SK-N-SH (cell line): ENCODE measurements at regions not wholly inside any gene's neighbourhood (a gene's known extent, or its start where the extent isn't known, plus 50 kb on each side); places are given as distances from the start of the nearest gene placed in this dataset.

ENCODE experiments used
- CTCF ChIA-PET: fragments of 300-600, 350-600 bp; formaldehyde crosslinking; extraction: SDS; loops from one replicate; lab custom pipeline; 2021; lab: Yijun Ruan, JAX
- POLR2A ChIA-PET: fragments of 350-600 bp; sonication (Branson Sonifier 250); formaldehyde crosslinking; extraction: SDS; loops from one replicate; lab custom pipeline; 2020; ENCODE audit warnings: antibody characterized with exemption, inconsistent platforms; lab: Yijun Ruan, JAX
- DNase-seq: peaks from one replicate; pipeline ENCODE4 v3.0.0; 2012
- H2AFZ ChIP-seq: fragments of 200-600 bp; sonication (generic); 2 replicates; pipeline ENCODE4 v1.8.1; 2016; ENCODE audit warnings: antibody characterized with exemption, mild to moderate bottlenecking, low read depth
- H3F3A ChIP-seq: fragments of 200-600 bp; sonication (generic); replicated peaks from 2 replicates; pipeline ENCODE3; 2016; ENCODE audit warnings: antibody characterized with exemption, mild to moderate bottlenecking; ENCODE audit not compliant: insufficient read depth
- H3K27ac ChIP-seq, 2 experiments: fragments of 200-500 bp in 1 of 2; fragments of 200-600 bp in 1 of 2; sonication (Bioruptor generic) in 1 of 2; sonication (generic), shearing (Covaris generic) in 1 of 2; 2 replicates each; pipeline versions ENCODE4 v1.5.1 to v1.6.1; 2014 to 2016; ENCODE audit warnings: low read depth in 2 of 2, inconsistent platforms in 1 of 2, low read length in 1 of 2, mild to moderate bottlenecking in 1 of 2, mixed read lengths in 1 of 2
- H3K27me3 ChIP-seq: fragments of 200-600 bp; sonication (generic), shearing (Covaris generic); 2 replicates; pipeline ENCODE4 v1.6.1; 2016; ENCODE audit warnings: mixed run types; ENCODE audit not compliant: insufficient read depth
- H3K36me3 ChIP-seq, 2 experiments: fragments of 200-500 bp in 1 of 2; fragments of 200-600 bp in 1 of 2; sonication (Bioruptor generic) in 1 of 2; sonication (generic) in 1 of 2; replicated peaks in 1 of 2; 2 replicates each; pipeline versions ENCODE3 to v1.5.1; 2014 to 2016; ENCODE audit warnings: low read length in 1 of 2, mild to moderate bottlenecking in 1 of 2; ENCODE audit not compliant: insufficient read depth in 2 of 2, control insufficient read depth in 1 of 2
- H3K4me1 ChIP-seq, 2 experiments: fragments of 200-500 bp in 1 of 2; fragments of 200-600 bp in 1 of 2; sonication (Bioruptor generic) in 1 of 2; sonication (generic), shearing (Covaris generic) in 1 of 2; 2 replicates each; pipeline versions ENCODE4 v1.5.1 to v1.6.1; 2014 to 2016; ENCODE audit warnings: low read depth in 1 of 2, low read length in 1 of 2, mixed run types in 1 of 2; ENCODE audit not compliant: insufficient read depth in 2 of 2, control insufficient read depth in 1 of 2
- H3K4me2 ChIP-seq: fragments of 200-600 bp; sonication (generic), shearing (Covaris generic); 2 replicates; pipeline ENCODE4 v1.6.1; 2017; ENCODE audit warnings: mixed run types
- H3K4me3 ChIP-seq, 2 experiments: fragments of 200-500 bp in 1 of 2; fragments of 200-600 bp in 1 of 2; sonication (Bioruptor generic) in 1 of 2; sonication (generic), shearing (Covaris generic) in 1 of 2; 2 replicates each; pipeline versions ENCODE4 v1.5.1 to v1.8.1; 2014 to 2016; ENCODE audit warnings: low read depth in 2 of 2, inconsistent platforms in 1 of 2, low read length in 1 of 2, mild to moderate bottlenecking in 1 of 2, mixed read lengths in 1 of 2, moderate library complexity in 1 of 2
- H3K79me2 ChIP-seq: fragments of 200-600 bp; sonication (generic); 2 replicates; pipeline ENCODE4 v1.8.1; 2017; ENCODE audit warnings: mild to moderate bottlenecking; ENCODE audit not compliant: insufficient read depth
- H3K9ac ChIP-seq: fragments of 200-600 bp; sonication (generic); 2 replicates; pipeline ENCODE4 v1.6.1; 2017; ENCODE audit warnings: mixed run types
- H3K9me2 ChIP-seq: fragments of 200-600 bp; sonication (generic); 2 replicates; pipeline ENCODE4 v1.6.1; 2017; ENCODE audit warnings: mixed run types
- H3K9me3 ChIP-seq: fragments of 200-600 bp; sonication (generic); 2 replicates; pipeline ENCODE4 v1.6.1; 2017; ENCODE audit warnings: mixed run types, mild to moderate bottlenecking, moderate library complexity
- H4K20me1 ChIP-seq: fragments of 200-600 bp; sonication (generic); 2 replicates; pipeline ENCODE4 v1.6.1; 2017; ENCODE audit warnings: mild to moderate bottlenecking, mixed run types; ENCODE audit not compliant: insufficient read depth
- CHD2 ChIP-seq: fragments of 150-350 bp; IDR thresholded peaks from 2 replicates; pipeline ENCODE4 v1.6.1; 2018; ENCODE audit warnings: low read length; ENCODE audit not compliant: partially characterized antibody
- CTCF ChIP-seq: fragments of 200-600 bp; sonication (generic); IDR thresholded peaks from 2 replicates; pipeline ENCODE4 v1.6.1; 2017; ENCODE audit warnings: antibody characterized with exemption, mild to moderate bottlenecking, moderate library complexity
- EP300 ChIP-seq, 2 experiments: IDR thresholded peaks; 2 replicates each; pipeline versions ENCODE4 v1.4.0 to v1.6.1; 2012; ENCODE audit warnings: borderline replicate concordance in 1 of 2, low read depth in 1 of 2, low read length in 1 of 2
- FOXM1 ChIP-seq: IDR thresholded peaks from 2 replicates; pipeline ENCODE4 v1.4.0; 2012; ENCODE audit warnings: low read depth, mild to moderate bottlenecking
- GABPA ChIP-seq: IDR thresholded peaks from 2 replicates; pipeline ENCODE4 v1.4.0; 2012; ENCODE audit warnings: low read depth, mild to moderate bottlenecking
- GATA2 ChIP-seq: sonication (generic); formaldehyde crosslinking; IDR thresholded peaks from 2 replicates; pipeline ENCODE4 v1.5.0; 2020; ENCODE audit warnings: mild to moderate bottlenecking, missing genetic modification reagents
- IRF3 ChIP-seq: fragments of 150-350 bp; IDR thresholded peaks from 2 replicates; pipeline ENCODE4 v1.6.1; 2016; ENCODE audit warnings: mild to moderate bottlenecking, low read depth, low read length
- MAX ChIP-seq: IDR thresholded peaks from 2 replicates; pipeline ENCODE4 v1.4.0; 2012; ENCODE audit warnings: low read depth
- MEF2A ChIP-seq: IDR thresholded peaks from 2 replicates; pipeline ENCODE4 v1.4.0; 2012; ENCODE audit warnings: low read depth, borderline replicate concordance
- PBX3 ChIP-seq: IDR thresholded peaks from 2 replicates; pipeline ENCODE4; 2012
- RAD21 ChIP-seq: IDR thresholded peaks from 2 replicates; pipeline ENCODE4 v1.6.1; 2012; ENCODE audit warnings: mild to moderate bottlenecking, low read length
- RCOR1 ChIP-seq: fragments of 150-350 bp; IDR thresholded peaks from 2 replicates; pipeline ENCODE4 v1.6.1; 2017; ENCODE audit warnings: antibody characterized with exemption, low read length
- RXRA ChIP-seq: IDR thresholded peaks from 2 replicates; pipeline ENCODE4 v1.4.0; 2012; ENCODE audit warnings: low read depth, mild to moderate bottlenecking, borderline replicate concordance
- SIN3A ChIP-seq: IDR thresholded peaks from 2 replicates; pipeline ENCODE4 v1.6.1; 2012; ENCODE audit warnings: low read depth, mild to moderate bottlenecking, low read length, moderate library complexity, borderline replicate concordance
- TAF1 ChIP-seq: IDR thresholded peaks from 2 replicates; pipeline ENCODE4 v1.6.1; 2012; ENCODE audit warnings: low read depth, mild to moderate bottlenecking, low read length, moderate library complexity, borderline replicate concordance
- TCF12 ChIP-seq: IDR thresholded peaks from 2 replicates; pipeline ENCODE4 v1.4.0; 2012
- USF1 ChIP-seq: IDR thresholded peaks from 2 replicates; pipeline ENCODE4 v1.4.0; 2012; ENCODE audit warnings: low read depth, borderline replicate concordance
- USF2 ChIP-seq: fragments of 150-350 bp; IDR thresholded peaks from 2 replicates; pipeline ENCODE4 v1.6.1; 2017; ENCODE audit warnings: antibody characterized with exemption, low read length, low read depth, borderline replicate concordance
- YY1 ChIP-seq: IDR thresholded peaks from 2 replicates; pipeline ENCODE4 v1.4.0; 2012; ENCODE audit warnings: low read depth, mild to moderate bottlenecking
- WGBS: methylation state at CpG from one replicate; pipeline ENCODE4 v1.1.6; 2017; ENCODE audit warnings: low lambda C conversion rate; 5-methylcytosine and 5-hydroxymethylcytosine counted together

- no peak for TF ChIP-seq PBX3
- TF ChIP-seq TAF1, result no peak
- TF ChIP-seq USF2, result no peak
- no peak for TF ChIP-seq MEF2A
- TF ChIP-seq RAD21, result no peak
- TF ChIP-seq RXRA, result no peak
- TF ChIP-seq EP300 (IDR thresholded peaks at IDR 0.05; ENCODE audit: borderline replicate concordance in 1 of 2, low read depth in 1 of 2, low read length in 1 of 2), result no peak
- no peak for TF ChIP-seq GATA2 (CRISPR knock-in tag)
- no peak for TF ChIP-seq TCF12
- TF ChIP-seq USF1, result no peak
- TF ChIP-seq FOXM1, result no peak
- TF ChIP-seq MAX, result no peak
- no peak for TF ChIP-seq SIN3A
- CTCF ChIA-PET, result no interaction called here
These were observed 946.0 kb downstream of the GALC start for GRCh38 chr14:87046960-87047359.

GRCh38 chr14:87045956-87046355, 947.0 kb downstream of the GALC start:
- TF ChIP-seq RXRA, result no peak
- TF ChIP-seq TAF1, result no peak
- no peak for TF ChIP-seq GABPA
- no peak for TF ChIP-seq USF1
- TF ChIP-seq CTCF, result no peak
- TF ChIP-seq RCOR1, result no peak
- TF ChIP-seq GATA2 (CRISPR knock-in tag), result no peak
- no peak for TF ChIP-seq CHD2
- no peak for TF ChIP-seq YY1
- no peak for TF ChIP-seq IRF3
- TF ChIP-seq, all 33 proteins: peak for 0
- ChIA-PET POLR2A (no interaction called here), CTCF (no interaction called here)
- Histone ChIP-seq H3K9ac (no peak overlapping the region), H3K27ac (no peak overlapping the region), H2AFZ (no peak overlapping the region), H3K4me2 (no peak overlapping the region), H3K4me3 (no peak overlapping the region), H3K79me2 (no peaks in the 10 kb centered on the region), H4K20me1 (no peaks in the 10 kb centered on the region), H3K9me3 (no peaks in the 10 kb centered on the region), H3K27me3 (no peaks in the 10 kb centered on the region), H3K36me3 (no peaks in the 10 kb centered on the region), H3F3A (no peaks in the 10 kb centered on the region), H3K4me1 (no peaks in the 10 kb centered on the region), H3K9me2 (no peaks in the 10 kb centered on the region)
- WGBS, result 10% methylated on average over 5 of the region's 5 CpGs
- DNase-seq, result no peak

More at GRCh38 chr14:87046960-87047359, 946.0 kb downstream of the GALC start:
- WGBS, result 0% methylated on average over 2 of the region's 2 CpGs
- Histone ChIP-seq H4K20me1 (no peaks in the 10 kb centered on the region), H3K9me3 (no peaks in the 10 kb centered on the region), H2AFZ (no peak overlapping the region), H3K79me2 (no peaks in the 10 kb centered on the region), H3F3A (no peaks in the 10 kb centered on the region), H3K9me2 (no peaks in the 10 kb centered on the region), H3K4me3 (no peak overlapping the region), H3K9ac (no peak overlapping the region), H3K27me3 (no peaks in the 10 kb centered on the region), H3K4me2 (no peak overlapping the region), H3K36me3 (no peaks in the 10 kb centered on the region), H3K27ac (no peak overlapping the region), H3K4me1 (no peaks in the 10 kb centered on the region)
- no peak for DNase-seq
- POLR2A ChIA-PET, result no interaction called here
